ENCODE measurements at regions not wholly inside any gene's neighbourhood (a gene's known extent, or its start where the extent isn't known, plus 50 kb on each side); places are given as distances from the start of the nearest gene placed in this dataset.

DNA sequence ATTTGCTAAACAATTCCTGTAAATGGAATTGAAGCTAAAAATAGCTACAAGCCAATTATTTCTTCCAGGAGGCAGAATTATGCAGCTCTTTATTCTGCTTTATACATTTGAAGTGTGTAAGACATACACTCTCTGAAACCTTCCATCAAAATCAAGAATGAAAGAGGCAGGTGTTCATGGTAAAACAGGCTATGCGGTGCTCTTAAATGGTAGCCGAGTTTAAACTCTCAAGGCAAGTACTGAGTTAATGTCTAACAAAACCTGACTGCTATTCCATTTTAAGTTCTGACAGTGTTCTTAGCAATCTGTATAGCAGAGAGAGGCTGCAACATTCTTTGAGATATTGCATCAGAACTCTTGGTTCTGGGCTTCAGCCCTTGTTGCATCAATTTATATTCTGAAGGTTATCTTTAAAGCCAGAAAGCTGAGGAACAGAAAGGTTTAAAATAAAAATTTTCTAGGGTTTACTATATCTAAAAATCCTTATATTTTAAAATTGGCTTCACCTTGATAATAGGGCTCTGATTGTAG lies 248.3 kb upstream of the CCNG1 start:
- Histone ChIP-seq H3K4me3 (no peak overlapping the region), H3K4me1 (no peaks in the 10 kb centered on the region), H3K27ac (replicated peaks in 1 of 4) (no peak overlapping the region), H3K36me3 (no peaks in the 10 kb centered on the region), H3K9me3 (no peaks in the 10 kb centered on the region), H3K27me3 (no peaks in the 10 kb centered on the region)
- 70% methylated on average over 2 of the region's 2 CpGs for WGBS
- intact Hi-C loops (cut with DNase I): no loop called here
- TF ChIP-seq, protein P1, sequence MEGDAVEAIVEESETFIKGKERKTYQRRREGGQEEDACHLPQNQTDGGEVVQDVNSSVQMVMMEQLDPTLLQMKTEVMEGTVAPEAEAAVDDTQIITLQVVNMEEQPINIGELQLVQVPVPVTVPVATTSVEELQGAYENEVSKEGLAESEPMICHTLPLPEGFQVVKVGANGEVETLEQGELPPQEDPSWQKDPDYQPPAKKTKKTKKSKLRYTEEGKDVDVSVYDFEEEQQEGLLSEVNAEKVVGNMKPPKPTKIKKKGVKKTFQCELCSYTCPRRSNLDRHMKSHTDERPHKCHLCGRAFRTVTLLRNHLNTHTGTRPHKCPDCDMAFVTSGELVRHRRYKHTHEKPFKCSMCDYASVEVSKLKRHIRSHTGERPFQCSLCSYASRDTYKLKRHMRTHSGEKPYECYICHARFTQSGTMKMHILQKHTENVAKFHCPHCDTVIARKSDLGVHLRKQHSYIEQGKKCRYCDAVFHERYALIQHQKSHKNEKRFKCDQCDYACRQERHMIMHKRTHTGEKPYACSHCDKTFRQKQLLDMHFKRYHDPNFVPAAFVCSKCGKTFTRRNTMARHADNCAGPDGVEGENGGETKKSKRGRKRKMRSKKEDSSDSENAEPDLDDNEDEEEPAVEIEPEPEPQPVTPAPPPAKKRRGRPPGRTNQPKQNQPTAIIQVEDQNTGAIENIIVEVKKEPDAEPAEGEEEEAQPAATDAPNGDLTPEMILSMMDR (IDR thresholded peaks at IDR 0.05): no peak
- no peak for TF ChIP-seq POLR2AphosphoS5 (IDR thresholded peaks at IDR 0.05)
- no peak for TF ChIP-seq EP300 (IDR thresholded peaks at IDR 0.05)
- no peak for TF ChIP-seq POLR2A (IDR thresholded peaks at IDR 0.05; ENCODE audit: low read depth)
- DNase-seq (ENCODE audit: extremely low spot score): no peak

DNA sequence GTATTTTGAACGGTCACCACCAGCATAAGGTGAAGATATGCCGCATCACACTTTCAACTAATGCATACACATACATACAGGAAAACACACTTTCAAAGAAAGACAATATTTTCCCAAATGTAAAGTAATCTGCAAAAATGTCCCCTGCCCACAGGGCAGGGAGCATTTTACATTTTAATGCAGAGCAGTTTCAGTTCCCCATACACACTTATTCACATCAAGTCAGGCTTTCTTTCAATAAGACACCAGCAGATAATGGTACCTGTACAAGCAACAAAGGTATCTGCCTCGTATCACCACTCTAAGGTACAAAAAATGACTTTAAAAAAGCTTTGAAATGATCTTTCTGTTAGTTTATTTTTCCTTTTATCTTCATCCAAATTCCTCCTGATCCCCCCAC lies 247.1 kb upstream of the CCNG1 start:
- TF ChIP-seq EP300 (IDR thresholded peaks at IDR 0.05): no peak
- TF ChIP-seq POLR2AphosphoS5 (IDR thresholded peaks at IDR 0.05): no peak
- TF ChIP-seq POLR2A (IDR thresholded peaks at IDR 0.05; ENCODE audit: low read depth): no peak
- TF ChIP-seq, protein P1 (IDR thresholded peaks at IDR 0.05): no peak
- H3K36me3 ChIP-seq: no peaks in the 10 kb centered on the region
- H3K4me3 ChIP-seq: no peak overlapping the region
- no peak overlapping the region for H3K27ac ChIP-seq (replicated peaks in 1 of 4)
- 64% methylated on average over 3 of the region's 3 CpGs for WGBS
- H3K27me3 ChIP-seq: no peaks in the 10 kb centered on the region
- no peak for DNase-seq (ENCODE audit: extremely low spot score)
- no peaks in the 10 kb centered on the region for H3K9me3 ChIP-seq
- intact Hi-C loops (cut with DNase I): no loop called here
- no peaks in the 10 kb centered on the region for H3K4me1 ChIP-seq

DNA sequence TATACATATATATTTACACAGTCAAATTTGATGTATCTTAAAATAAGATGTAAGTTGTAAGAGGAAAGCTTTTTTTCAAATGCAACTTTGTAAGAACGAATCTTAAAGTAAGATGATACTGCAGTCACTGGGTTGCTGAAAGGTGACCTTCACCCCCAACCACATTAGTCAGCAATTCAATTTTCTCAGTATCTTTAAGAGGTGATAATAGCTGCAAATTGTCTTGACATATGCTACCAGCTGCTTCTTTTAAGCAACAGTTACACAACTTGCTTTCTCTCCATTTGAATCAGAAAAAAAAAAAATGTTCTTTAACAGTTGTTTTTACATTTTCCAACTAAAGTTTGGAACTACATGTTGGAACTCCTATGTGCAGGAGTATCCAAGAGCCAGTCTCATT lies 246.6 kb upstream of the CCNG1 start:
- intact Hi-C loops (cut with DNase I): no loop called here
- Histone ChIP-seq H3K9me3 (no peaks in the 10 kb centered on the region), H3K27me3 (no peaks in the 10 kb centered on the region), H3K27ac (replicated peaks in 1 of 4) (no peak overlapping the region), H3K36me3 (no peaks in the 10 kb centered on the region), H3K4me3 (no peak overlapping the region), H3K4me1 (no peaks in the 10 kb centered on the region)
- 33% methylated on average over 1 of the region's 1 CpG for WGBS
- DNase-seq (ENCODE audit: extremely low spot score): no peak
- TF ChIP-seq POLR2A (IDR thresholded peaks at IDR 0.05; ENCODE audit: low read depth) (no peak), POLR2AphosphoS5 (IDR thresholded peaks at IDR 0.05) (no peak), EP300 (IDR thresholded peaks at IDR 0.05) (no peak)
- TF ChIP-seq, protein P1 (IDR thresholded peaks at IDR 0.05): no peak

DNA sequence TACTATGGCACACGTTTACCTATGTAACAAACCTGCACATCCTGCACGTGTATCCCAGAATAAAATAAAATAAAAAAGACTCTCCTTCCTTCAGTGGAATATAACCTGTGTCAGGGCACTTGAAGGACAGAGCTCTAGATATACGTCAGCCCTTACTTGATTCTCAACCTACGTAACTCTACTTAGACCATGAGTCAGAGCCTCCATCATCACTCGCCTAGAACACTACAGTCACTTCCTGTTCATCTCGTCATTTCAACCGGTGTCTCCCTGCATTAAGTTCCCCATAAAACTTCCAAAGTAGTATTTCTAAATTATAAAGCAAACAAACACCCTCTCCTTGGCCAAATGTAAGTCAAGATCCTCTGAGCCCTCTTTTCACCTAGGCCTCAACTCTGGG lies 243.5 kb upstream of the CCNG1 start:
- no peaks in the 10 kb centered on the region for H3K9me3 ChIP-seq
- no peaks in the 10 kb centered on the region for H3K27me3 ChIP-seq
- TF ChIP-seq POLR2AphosphoS5 (IDR thresholded peaks at IDR 0.05) (no peak), EP300 (IDR thresholded peaks at IDR 0.05) (no peak), POLR2A (IDR thresholded peaks at IDR 0.05; ENCODE audit: low read depth) (no peak)
- TF ChIP-seq, protein P1 (IDR thresholded peaks at IDR 0.05): no peak
- H3K36me3 ChIP-seq: no peaks in the 10 kb centered on the region
- 86% methylated on average over 7 of the region's 7 CpGs for WGBS
- no peak overlapping the region for H3K27ac ChIP-seq (replicated peaks in 1 of 4)
- intact Hi-C loops (cut with DNase I): no loop called here
- H3K4me3 ChIP-seq: no peak overlapping the region
- no peaks in the 10 kb centered on the region for H3K4me1 ChIP-seq
- no peak for DNase-seq (ENCODE audit: extremely low spot score)

DNA sequence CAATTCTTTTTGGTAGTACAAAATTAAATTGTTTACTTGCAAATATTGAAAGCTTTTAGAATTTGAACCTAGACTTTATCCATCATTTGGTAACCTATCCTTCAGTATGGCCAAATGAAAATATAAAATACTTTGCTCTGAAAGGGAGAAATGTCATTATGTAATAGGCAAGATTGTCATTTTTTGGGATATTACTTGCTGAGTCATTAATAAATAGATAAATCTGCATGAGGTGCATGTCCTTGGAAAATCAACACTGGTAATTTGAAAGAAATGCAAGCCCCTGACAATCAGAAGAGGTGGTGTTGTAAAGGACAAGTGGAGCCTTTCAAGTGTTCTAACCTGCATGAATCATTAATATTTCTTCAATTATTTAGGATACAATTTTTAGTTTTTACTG lies 231.8 kb upstream of the CCNG1 start:
- no peak for TF ChIP-seq POLR2A (IDR thresholded peaks at IDR 0.05; ENCODE audit: low read depth)
- TF ChIP-seq, protein P1 (IDR thresholded peaks at IDR 0.05): no peak
- no peak for TF ChIP-seq POLR2AphosphoS5 (IDR thresholded peaks at IDR 0.05)
- no peak for TF ChIP-seq EP300 (IDR thresholded peaks at IDR 0.05)
- no peaks in the 10 kb centered on the region for H3K36me3 ChIP-seq
- H3K27ac ChIP-seq (replicated peaks in 1 of 4): no peak overlapping the region
- no peaks in the 10 kb centered on the region for H3K27me3 ChIP-seq
- DNase-seq (ENCODE audit: extremely low spot score): no peak
- no peaks in the 10 kb centered on the region for H3K9me3 ChIP-seq
- intact Hi-C loops (cut with DNase I): no loop called here
- H3K4me1 ChIP-seq: no peaks in the 10 kb centered on the region
- no peak overlapping the region for H3K4me3 ChIP-seq
